HEK293T (cell line): ENCODE measurements at regions not wholly inside any gene's neighbourhood (a gene's known extent, or its start where the extent isn't known, plus 50 kb on each side); places are given as distances from the start of the nearest gene placed in this dataset.

ENCODE experiments used
- CTCF ChIA-PET: fragments of 350-600 bp; formaldehyde crosslinking; extraction: SDS; loops from one replicate; lab custom pipeline; 2021; ENCODE audit warnings: antibody characterized with exemption, inconsistent platforms; lab: Yijun Ruan, JAX
- POLR2A ChIA-PET: fragments of 350-600 bp; formaldehyde crosslinking; extraction: SDS; loops from one replicate; lab custom pipeline; 2020; ENCODE audit warnings: antibody characterized with exemption, inconsistent platforms; lab: Yijun Ruan, JAX
- DNase-seq: peaks from one replicate; pipeline ENCODE4 v3.0.0; 2012; ENCODE audit warnings: mixed read lengths; ENCODE audit errors: extremely low spot score
- ARNT ChIP-seq: fragments of 450-650 bp; IDR thresholded peaks from 2 replicates; pipeline ENCODE4 v1.6.1; 2017; ENCODE audit warnings: mild to moderate bottlenecking
- BHLHE40 ChIP-seq: fragments of 450-650 bp; IDR thresholded peaks from 2 replicates; pipeline ENCODE4 v1.6.1; 2016; ENCODE audit warnings: mild to moderate bottlenecking, moderate library complexity, borderline replicate concordance
- CTBP1 ChIP-seq: fragments of 450-650 bp; IDR thresholded peaks from 2 replicates; pipeline ENCODE4 v1.6.1; 2016; ENCODE audit warnings: borderline replicate concordance
- ELF4 ChIP-seq: fragments of 450-650 bp; IDR thresholded peaks from 2 replicates; pipeline ENCODE4 v1.6.1; 2017; ENCODE audit warnings: antibody characterized with exemption
- FOXA1 ChIP-seq: fragments of 450-650 bp; IDR thresholded peaks from 2 replicates; pipeline ENCODE4 v1.6.1; 2016; ENCODE audit warnings: mild to moderate bottlenecking
- FOXK2 ChIP-seq: fragments of 450-650 bp; IDR thresholded peaks from 2 replicates; pipeline ENCODE4 v1.6.1; 2016; ENCODE audit warnings: mild to moderate bottlenecking
- FOXM1 ChIP-seq: fragments of 450-650 bp; IDR thresholded peaks from 2 replicates; pipeline ENCODE4 v1.6.1; 2017; ENCODE audit warnings: mild to moderate bottlenecking, borderline replicate concordance
- HDGF ChIP-seq: fragments of 450-650 bp; IDR thresholded peaks from 2 replicates; pipeline ENCODE4 v1.6.1; 2017; ENCODE audit warnings: antibody characterized with exemption, borderline replicate concordance
- L3MBTL2 ChIP-seq: fragments of 450-650 bp; conservative IDR thresholded peaks from 2 replicates; pipeline ENCODE4 v1.6.1; 2016; ENCODE audit warnings: mild to moderate bottlenecking
- LEF1 ChIP-seq: fragments of 450-650 bp; IDR thresholded peaks from 2 replicates; pipeline ENCODE4 v1.6.1; 2017; ENCODE audit warnings: mild to moderate bottlenecking, borderline replicate concordance
- NFRKB ChIP-seq: fragments of 450-650 bp; IDR thresholded peaks from 2 replicates; pipeline ENCODE4 v1.6.1; 2016; ENCODE audit warnings: mild to moderate bottlenecking, moderate library complexity
- SP1 ChIP-seq: fragments of 450-650 bp; IDR thresholded peaks from 2 replicates; pipeline ENCODE4 v1.6.1; 2017
- SUZ12 ChIP-seq: fragments of 450-650 bp; IDR thresholded peaks from 2 replicates; pipeline ENCODE4 v1.6.1; 2016; ENCODE audit warnings: mild to moderate bottlenecking
- TARDBP ChIP-seq: fragments of 450-650 bp; IDR thresholded peaks from 2 replicates; pipeline ENCODE4 v1.6.1; 2016
- ZNF384 ChIP-seq: fragments of 450-650 bp; IDR thresholded peaks from 2 replicates; pipeline ENCODE4 v1.6.1; 2016
- TF ChIP-seq, protein P1 (sequence below): fragments of 450-650 bp; IDR thresholded peaks from 2 replicates; pipeline ENCODE4 v1.6.1; 2016

DNA sequence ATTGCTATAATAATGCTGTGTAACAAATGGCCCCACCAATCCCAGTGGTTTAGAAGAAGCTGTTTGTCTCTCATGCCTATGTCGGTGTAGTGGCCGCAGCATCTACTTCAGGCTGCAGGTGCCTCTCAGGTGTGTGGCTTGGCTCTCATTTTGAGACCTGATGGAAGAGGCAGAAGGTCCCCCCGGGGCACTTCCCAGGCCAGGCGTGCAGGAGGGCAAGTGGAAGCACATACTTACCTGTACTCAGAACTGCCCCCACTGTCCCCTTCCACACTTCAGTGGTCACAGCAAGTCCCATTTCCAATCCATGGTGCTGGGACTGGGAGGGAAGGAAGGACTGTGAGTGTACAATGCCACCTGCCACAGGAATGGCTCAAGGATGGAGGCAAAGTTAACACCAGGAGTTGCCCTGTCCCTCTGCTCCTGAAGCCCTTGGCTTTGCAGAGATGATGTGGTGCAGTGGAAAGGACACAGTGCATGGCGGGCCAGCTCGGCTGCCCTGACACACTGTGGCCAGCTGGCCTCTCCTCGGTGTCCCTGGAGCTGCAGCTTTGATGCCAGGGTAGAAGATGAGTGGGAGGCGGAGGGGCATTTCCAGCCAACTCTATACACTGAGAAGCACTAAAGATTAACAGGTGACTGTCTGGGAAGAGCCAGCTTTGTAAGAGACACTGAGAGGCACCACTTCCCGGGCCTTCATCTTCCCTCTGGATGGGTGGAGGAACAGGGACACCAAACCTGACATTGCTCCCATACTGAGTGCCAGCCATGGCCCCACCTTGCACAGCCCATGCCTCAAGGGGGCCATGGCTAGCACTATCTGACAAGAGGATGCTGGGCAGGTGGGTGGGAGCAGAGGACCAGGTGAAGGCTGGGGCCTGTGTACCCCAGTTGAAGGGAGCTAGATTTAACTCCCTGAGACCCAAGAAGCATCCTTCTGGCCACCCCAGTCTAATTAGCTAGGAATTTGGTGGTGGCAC is 105.9 kb downstream of the METRNL start:
- POLR2A ChIA-PET, result no interaction called here
- DNase-seq, result no peak
- CTCF ChIA-PET, result no interaction called here
- no peak for TF ChIP-seq NFRKB

DNA sequence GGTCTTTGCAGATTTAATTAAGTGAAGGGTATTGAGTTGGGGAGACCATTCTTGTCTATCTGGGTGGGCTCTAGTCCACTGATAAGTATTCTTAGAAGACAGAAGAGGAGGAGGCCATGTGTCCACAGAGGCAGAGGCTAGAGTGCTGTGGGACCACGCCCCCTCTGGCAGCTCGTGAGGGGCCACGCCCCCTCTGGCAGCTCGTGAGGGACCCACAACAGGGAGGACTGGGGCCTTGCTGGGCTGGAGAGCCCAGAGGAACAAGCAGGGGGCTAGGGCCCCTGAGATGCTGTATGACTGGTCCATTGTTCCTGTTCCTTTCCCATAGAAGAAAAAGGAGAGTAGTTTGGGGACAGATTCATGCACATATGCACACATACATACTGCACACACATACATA is 106.8 kb downstream of the METRNL start:
- no peak for DNase-seq
- TF ChIP-seq ARNT (no peak), BHLHE40 (no peak), CTBP1 (no peak)
- ChIA-PET CTCF (no interaction called here), POLR2A (no interaction called here)

DNA sequence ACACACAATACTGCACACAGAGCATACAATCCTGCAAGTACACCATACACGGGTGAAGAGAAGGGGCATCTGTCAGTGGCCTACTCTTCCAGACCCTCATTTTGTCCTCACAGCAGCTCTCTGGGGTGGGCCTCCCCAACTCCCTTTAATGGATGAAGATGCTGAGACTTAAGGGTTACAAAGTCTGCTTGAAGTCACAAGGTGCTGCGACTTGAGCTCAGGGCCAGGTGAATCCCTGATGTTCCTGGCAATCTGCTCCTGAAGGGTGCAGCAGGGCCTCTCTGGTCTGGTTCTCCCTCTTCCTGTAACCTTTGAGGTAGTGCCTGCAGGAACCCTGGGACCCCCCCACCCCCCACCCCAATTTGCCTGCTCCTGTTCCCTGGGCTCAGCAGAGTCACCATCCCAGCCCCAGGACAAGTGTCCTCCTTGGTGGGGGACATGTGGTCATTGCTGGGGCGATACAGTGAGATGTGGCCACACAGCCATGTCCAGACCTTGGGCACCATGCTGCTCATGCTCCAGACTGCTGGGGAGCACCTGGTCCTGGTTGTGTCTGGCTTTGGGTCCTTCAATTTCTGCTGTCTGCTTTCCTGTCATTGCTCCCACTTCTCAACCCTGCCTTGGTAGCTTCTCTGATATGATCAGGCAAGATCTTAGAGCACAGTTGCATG is 107.5 kb downstream of the METRNL start:
- DNase-seq, result no peak
- CTCF ChIA-PET, result interaction anchor here (0.6 kb wide), 1 partner anchor 1156 kb away, joined by 3 read pairs; no protein-coding TSS in a partner anchor
- POLR2A ChIA-PET, result no interaction called here
- TF ChIP-seq HDGF (no peak), ARNT (no peak), LEF1 (no peak), FOXK2 (no peak), CTBP1 (no peak), BHLHE40 (no peak), ZNF384 (no peak), FOXA1 (no peak), NFRKB (no peak), L3MBTL2 (no peak), SP1 (no peak), ELF4 (no peak), SUZ12 (no peak), FOXM1 (no peak)
- TF ChIP-seq, protein P1, sequence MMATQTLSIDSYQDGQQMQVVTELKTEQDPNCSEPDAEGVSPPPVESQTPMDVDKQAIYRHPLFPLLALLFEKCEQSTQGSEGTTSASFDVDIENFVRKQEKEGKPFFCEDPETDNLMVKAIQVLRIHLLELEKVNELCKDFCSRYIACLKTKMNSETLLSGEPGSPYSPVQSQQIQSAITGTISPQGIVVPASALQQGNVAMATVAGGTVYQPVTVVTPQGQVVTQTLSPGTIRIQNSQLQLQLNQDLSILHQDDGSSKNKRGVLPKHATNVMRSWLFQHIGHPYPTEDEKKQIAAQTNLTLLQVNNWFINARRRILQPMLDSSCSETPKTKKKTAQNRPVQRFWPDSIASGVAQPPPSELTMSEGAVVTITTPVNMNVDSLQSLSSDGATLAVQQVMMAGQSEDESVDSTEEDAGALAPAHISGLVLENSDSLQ, result no peak

DNA sequence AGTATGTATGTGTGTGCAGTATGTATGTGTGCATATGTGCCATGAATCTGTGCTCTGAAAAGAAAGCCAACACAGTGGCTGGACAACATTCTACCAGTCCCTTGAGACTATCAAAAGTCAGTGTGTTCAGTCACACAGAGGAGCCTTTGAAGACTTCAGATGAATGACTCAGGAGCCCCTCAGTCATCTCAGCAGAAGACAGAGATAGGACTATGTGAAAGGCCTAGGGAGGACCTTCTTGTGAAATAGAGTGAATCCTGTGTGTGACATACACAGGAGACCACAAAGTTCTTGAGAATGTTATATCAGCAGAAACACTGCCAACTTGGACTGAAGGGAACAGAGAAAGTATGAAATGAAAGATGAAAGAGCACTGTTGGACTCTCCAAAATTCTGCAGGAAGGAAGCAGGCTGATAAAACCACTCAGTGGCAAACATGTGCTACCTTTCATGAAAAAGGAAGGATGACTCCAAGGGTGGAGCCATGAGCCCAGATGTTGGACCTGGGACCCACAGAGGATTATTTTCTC is 108.4 kb downstream of the METRNL start:
- TF ChIP-seq FOXA1 (no peak), BHLHE40 (no peak), SUZ12 (no peak), L3MBTL2 (no peak), SP1 (no peak), HDGF (no peak), FOXK2 (no peak), ZNF384 (no peak), ARNT (no peak), ELF4 (no peak), CTBP1 (no peak), LEF1 (no peak), TARDBP (no peak), FOXM1 (no peak), NFRKB (no peak)
- TF ChIP-seq, protein P1, result no peak
- CTCF ChIA-PET, result no interaction called here
- POLR2A ChIA-PET, result no interaction called here
- DNase-seq, result no peak

DNA sequence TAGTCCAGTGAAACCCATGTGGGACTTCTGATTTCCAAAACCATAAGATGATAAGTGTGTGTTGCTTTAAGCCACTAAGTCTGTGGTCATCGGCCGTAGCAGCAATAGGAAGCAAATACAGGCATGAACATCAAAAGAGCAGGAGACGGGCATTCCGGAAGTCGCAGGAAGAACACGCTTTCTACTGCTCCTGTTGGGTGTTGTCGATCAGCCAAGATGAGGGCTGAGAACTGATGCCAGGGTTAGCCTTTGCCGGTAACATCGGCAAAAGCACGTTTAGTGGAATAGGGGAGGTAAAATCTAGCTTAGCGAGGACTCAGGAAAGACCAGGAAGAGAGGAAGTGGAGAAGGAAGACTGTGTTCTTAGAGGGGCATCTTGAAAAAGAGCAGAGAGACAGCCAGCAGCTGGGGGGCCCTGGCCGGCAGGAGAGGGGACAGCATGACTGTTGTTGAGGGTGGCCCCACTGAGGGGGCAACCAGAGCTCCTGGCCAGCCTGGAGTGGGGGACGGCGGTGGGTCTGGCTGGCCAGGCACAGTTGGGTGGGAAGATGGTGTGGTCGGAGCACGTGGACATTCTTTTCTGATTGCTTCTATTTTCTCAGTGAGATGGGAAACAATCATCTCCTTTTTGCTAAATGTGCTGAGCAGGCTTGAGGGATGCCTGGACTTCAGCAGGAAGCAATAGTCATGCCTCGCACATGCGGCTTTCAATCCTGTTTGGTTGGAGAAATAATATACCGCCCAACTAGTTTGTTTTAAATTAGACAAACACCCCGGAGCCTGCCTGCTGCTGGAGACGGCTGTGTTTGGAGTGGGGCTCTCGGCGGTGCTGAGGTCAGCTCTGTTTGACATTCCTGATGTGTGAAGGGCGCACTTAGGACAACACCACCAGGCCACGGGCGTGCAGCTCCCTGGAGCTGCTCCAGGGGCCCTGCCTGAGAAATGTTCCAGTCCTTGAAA is 109.9 kb downstream of the METRNL start:
- DNase-seq, result no peak
- CTCF ChIA-PET, result no interaction called here
- TF ChIP-seq TARDBP (no peak), ARNT (no peak), BHLHE40 (no peak), HDGF (no peak), FOXM1 (no peak), LEF1 (no peak), SUZ12 (no peak), CTBP1 (no peak), FOXA1 (no peak), NFRKB (no peak), SP1 (no peak), ELF4 (no peak), L3MBTL2 (no peak), ZNF384 (no peak), FOXK2 (no peak)
- TF ChIP-seq, protein P1, result no peak
- POLR2A ChIA-PET, result interaction anchor here (0.6 kb wide), 1 partner anchor 80 kb away, joined by 3 read pairs; no protein-coding TSS in a partner anchor
